Head of caudate nucleus (tissue), 42 donors: ENCODE measurements at regions not wholly inside any gene's neighbourhood (a gene's known extent, or its start where the extent isn't known, plus 50 kb on each side); places are given as distances from the start of the nearest gene placed in this dataset.

Source experiments
- DNase-seq, 42 donors: peaks; one replicate each; pipeline versions ENCODE4 v3.0.0 to v3.0.0-alpha.2; 2020 to 2021; ENCODE audit warnings: mixed read lengths in 7 of 42
- intact Hi-C: fragments of 100-400 bp; cut with DNase I; formaldehyde crosslinking; loops from one replicate; pipeline ENCODE4 v1.15.0; 2022

GRCh38 chr13:40118337-40118736 is 462.9 kb downstream of the COG6 start:
- DNase-seq = peak in 1 of 42 donors; percentile 44
- intact Hi-C loops = no loop called here

- no peak for DNase-seq
- intact Hi-C loops = no loop called here
Measured at GRCh38 chr13:40119852-40120251, 464.4 kb downstream of the COG6 start.

GRCh38 chr13:40120288-40120687 is 464.8 kb downstream of the COG6 start:
- DNase-seq = no peak
- intact Hi-C loops = no loop called here

DNA sequence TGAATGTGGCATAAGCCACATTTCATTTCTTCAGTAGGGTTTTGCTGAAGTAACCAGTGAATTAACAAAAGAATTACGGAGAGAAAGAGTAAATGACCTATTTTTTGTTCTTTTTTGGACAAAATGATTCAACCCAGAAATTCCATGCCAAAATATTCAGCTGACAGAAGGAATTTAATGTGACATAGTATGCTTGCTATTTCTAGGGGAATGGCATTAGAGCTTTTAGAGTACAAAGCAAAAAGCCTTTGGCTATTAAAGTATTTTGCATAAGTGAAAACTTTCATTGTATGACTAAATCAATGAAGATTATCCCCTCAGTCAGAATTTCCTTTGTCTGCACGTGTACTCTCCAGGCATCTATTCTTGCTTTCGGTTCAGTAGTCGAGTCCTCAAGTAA is 465.3 kb downstream of the COG6 start:
- intact Hi-C loops = no loop called here
- no peak for DNase-seq

GRCh38 chr13:40121722-40122121 is 466.3 kb downstream of the COG6 start:
- intact Hi-C loops = no loop called here

GRCh38 chr13:40123962-40124632 is 468.6 kb downstream of the COG6 start:
- intact Hi-C loops = no loop called here

More at GRCh38 chr13:40121722-40122121, 466.3 kb downstream of the COG6 start:
- DNase-seq = no peak

DNA sequence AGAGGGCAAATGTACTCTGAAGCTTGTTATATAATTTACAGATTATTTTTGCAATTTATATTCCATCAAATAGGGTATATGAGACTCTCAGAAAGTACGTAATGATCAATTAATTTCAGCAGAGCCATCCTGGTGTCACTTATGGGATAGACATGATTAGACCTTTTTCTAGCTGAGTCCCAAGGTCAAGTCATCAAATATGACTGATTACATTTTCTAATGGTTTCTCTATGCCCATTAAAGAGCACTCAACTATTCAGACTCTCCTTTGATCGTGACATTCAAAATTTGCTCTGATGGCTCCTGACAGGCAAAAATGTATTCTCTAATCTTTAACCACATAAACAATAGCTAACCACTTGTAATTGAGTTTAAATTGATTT is 469.2 kb downstream of the COG6 start:
- no peak for DNase-seq
- intact Hi-C loops = no loop called here

More at GRCh38 chr13:40123962-40124632, 468.6 kb downstream of the COG6 start:
- no peak for DNase-seq

DNA sequence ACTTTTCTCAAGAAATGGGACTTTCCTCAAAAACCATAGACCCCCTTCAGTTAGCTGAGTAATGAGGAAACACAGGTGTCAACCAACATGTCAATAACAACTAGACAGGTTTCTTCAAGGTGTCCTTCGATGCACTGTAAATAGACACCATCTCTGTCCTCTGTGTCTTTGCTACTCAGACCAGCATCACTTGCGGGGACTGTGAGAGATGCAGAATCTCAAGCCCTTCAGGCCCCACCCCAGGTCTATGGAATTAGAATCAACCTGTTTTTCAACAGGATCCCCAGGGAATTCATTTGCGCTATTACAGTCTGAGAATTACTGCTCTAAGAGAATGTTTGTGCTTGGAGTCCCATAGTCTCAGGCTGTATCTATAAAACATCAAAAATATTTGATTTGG is 469.9 kb downstream of the COG6 start:
- DNase-seq = no peak
- intact Hi-C loops = no loop called here

DNA sequence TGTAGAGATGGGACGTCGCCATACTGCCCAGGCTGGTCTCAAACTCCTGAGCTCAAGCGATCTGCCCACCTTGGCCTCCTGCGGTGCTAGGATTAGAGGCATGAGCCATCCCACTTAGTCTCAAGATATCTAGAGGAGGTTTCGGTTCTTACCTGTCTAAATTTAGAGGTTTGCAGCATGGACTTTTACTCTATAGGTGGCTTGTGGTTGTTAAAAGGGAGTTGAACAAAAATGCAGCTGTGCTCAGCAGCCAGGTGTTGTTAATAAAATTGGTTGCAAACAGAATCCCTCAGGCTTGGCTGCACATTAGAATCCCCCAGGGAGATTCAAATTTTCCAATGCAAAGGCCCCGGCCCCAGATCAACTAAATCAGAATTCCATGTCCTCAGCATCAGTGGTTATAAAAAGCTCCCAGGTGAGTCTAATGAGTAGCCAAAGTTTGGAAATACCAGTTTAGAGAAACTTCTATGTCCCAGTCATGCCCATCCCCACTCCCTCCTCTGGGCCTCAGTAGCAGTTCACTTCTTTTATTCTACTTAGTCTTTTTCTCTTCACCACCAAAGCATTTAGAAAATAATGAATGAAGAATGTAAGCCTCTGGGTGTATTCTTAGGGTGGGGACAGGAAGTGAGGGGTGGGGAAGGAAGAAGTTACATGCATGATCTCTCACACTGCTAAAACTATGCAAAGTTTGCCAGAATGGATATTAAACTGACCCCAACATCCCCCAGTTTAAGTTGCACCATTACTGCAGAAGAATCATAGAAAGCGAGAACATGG is 471.0 kb downstream of the COG6 start:
- DNase-seq = peak in 1 of 42 donors; percentile 12
- intact Hi-C loops = no loop called here

- DNase-seq = peak in 1 of 42 donors; percentile 29
- intact Hi-C loops = no loop called here
Measured at GRCh38 chr13:40127476-40127875, 472.0 kb downstream of the COG6 start.

- intact Hi-C loops = no loop called here
- DNase-seq = peak in 1 of 42 donors; percentile 4
Measured at GRCh38 chr13:40127925-40128324, 472.5 kb downstream of the COG6 start.

DNA sequence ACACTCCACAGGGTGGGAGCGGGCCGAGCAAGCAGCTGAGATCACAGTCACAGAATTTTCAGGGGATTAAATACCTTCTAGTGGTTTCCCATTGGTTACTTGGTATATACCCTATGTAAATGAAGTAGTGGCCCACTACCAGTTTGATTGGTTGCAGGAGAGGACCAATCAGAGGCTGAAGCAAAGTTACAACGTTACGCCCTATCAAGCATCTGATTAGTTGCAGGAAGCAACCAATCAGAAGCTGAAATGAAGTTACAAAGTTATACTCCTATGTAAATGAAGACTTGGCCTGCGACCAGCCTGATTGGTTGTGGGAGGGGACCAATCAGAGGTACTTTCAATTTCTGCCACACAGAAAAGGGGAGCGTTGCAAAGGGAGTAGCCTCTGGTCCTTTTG is 474.0 kb downstream of the COG6 start:
- intact Hi-C loops = no loop called here
- DNase-seq = no peak

GRCh38 chr13:40130871-40131636 is 475.6 kb downstream of the COG6 start:
- intact Hi-C loops = no loop called here
- no peak for DNase-seq

GRCh38 chr13:40132249-40132648 is 476.8 kb downstream of the COG6 start:
- intact Hi-C loops = no loop called here
- no peak for DNase-seq

DNA sequence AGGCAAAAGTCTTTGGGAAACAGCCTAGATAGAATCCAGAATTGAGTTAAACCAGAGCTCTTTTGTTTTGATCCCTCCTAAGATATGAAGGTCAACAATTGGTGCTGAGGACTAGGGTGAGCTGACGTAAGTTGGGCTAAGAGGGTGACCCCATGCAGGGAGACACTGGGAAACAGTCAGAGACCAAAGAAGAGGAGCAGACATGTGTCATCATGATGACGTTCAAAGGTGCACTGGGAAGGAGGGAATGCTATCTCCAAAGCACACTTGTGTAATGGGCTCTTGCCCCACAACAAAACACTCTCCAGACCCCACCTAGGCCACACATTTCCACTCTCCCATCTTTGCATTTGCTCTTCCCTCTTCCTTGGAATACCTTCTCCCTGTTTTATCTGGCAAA is 481.4 kb downstream of the COG6 start:
- intact Hi-C loops = no loop called here

GRCh38 chr13:40137400-40137799 is 481.9 kb downstream of the COG6 start:
- DNase-seq = no peak
- intact Hi-C loops = no loop called here

More for the DNA sequence above, 481.4 kb downstream of the COG6 start:
- no peak for DNase-seq

- intact Hi-C loops = no loop called here
- DNase-seq = no peak
Measured at GRCh38 chr13:40139896-40140520, 484.5 kb downstream of the COG6 start.

GRCh38 chr13:40141859-40142555 is 486.5 kb downstream of the COG6 start:
- intact Hi-C loops = no loop called here
- DNase-seq = peak in 3 of 42 donors; percentile 21 to 35 (median 26)

DNA sequence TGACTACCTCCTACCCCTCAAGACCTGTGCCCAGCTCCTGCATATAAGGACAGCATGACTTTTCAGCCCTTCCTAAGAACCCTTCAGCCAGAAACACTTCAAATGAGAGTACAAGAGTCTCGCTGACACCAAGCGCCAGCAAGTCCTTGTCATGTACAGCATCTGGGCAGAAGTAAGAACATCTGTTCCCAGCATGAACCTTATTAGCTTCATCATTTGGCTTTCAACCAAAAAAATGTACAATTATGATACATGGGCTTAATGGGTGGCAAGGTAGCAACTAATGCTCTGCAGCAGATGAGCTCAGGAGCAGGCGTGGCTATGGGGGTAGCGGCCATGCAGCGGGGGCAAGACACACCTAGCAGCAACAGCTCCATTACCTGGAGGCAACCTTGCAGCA is 487.6 kb downstream of the COG6 start:
- peak in 1 of 42 donors; percentile 29 for DNase-seq
- intact Hi-C loops = no loop called here
